Endothelial cell of umbilical vein (primary cell): ENCODE measurements at regions not wholly inside any gene's neighbourhood (a gene's known extent, or its start where the extent isn't known, plus 50 kb on each side); places are given as distances from the start of the nearest gene placed in this dataset.

Experiments used
- CTCF ChIP-seq, 2 donors: IDR thresholded peaks; 1 replicate in 1 of 2; 2 replicates in 1 of 2; pipeline ENCODE4 v1.5.1; 2011; ENCODE audit warnings: low read length in 2 of 2, mild to moderate bottlenecking in 2 of 2, moderate library complexity in 2 of 2, control low read depth in 1 of 2, inconsistent platforms in 1 of 2, low read depth in 1 of 2; ENCODE audit not compliant: insufficient read depth in 1 of 2; ENCODE audit errors: extremely low read depth in 1 of 2
- EZH2 ChIP-seq: IDR thresholded peaks from 2 replicates; pipeline ENCODE4 v1.6.1; 2012; ENCODE audit warnings: borderline replicate concordance, low read depth, mild to moderate bottlenecking, moderate library complexity, low read length, inconsistent platforms; ENCODE audit not compliant: severe bottlenecking
- POLR2A ChIP-seq: IDR thresholded peaks from 2 replicates; pipeline ENCODE4 v1.6.1; 2012; ENCODE audit warnings: low read depth, mild to moderate bottlenecking, control low read depth, low read length
- POLR2AphosphoS5 ChIP-seq: IDR thresholded peaks from 2 replicates; pipeline ENCODE4 v1.6.1; 2012; ENCODE audit warnings: low read depth, mild to moderate bottlenecking, control low read depth, low read length, moderate library complexity; ENCODE audit not compliant: insufficient read depth

GRCh38 chr15:53193149-53193548 is 403.0 kb upstream of the ONECUT1 start:
- TF ChIP-seq POLR2A (no peak), CTCF (IDR thresholded peaks at IDR 0.05; ENCODE audit: extremely low read depth in 1 of 2, insufficient read depth in 1 of 2, low read depth in 1 of 2, low read length in 2 of 2) (no peak), EZH2 (no peak), POLR2AphosphoS5 (no peak)
